Ascending aorta (tissue), 2 donors: ENCODE measurements at regions not wholly inside any gene's neighbourhood (a gene's known extent, or its start where the extent isn't known, plus 50 kb on each side); places are given as distances from the start of the nearest gene placed in this dataset.

Experiments used
- DNase-seq, 2 donors: peaks; one replicate each; pipeline ENCODE4 v3.0.0-alpha.2; 2019; ENCODE audit warnings: low spot score in 2 of 2
- H3K27ac ChIP-seq, 2 donors: fragments of 200-600 bp; sonication (generic); one replicate each; pipeline ENCODE4 v1.5.1; 2016 to 2017; ENCODE audit warnings: mild to moderate bottlenecking in 1 of 2
- H3K27me3 ChIP-seq: fragments of 200-600 bp; sonication (generic); one replicate; pipeline ENCODE4 v1.5.1; 2017
- H3K36me3 ChIP-seq, 2 donors: fragments of 200-600 bp; sonication (generic); one replicate each; pipeline ENCODE4 v1.5.1; 2016
- H3K4me1 ChIP-seq, 2 donors: fragments of 200-600 bp; sonication (generic); one replicate each; pipeline ENCODE4 v1.5.1; 2016 to 2017; ENCODE audit warnings: mild to moderate bottlenecking in 1 of 2
- H3K4me3 ChIP-seq, 2 donors: fragments of 200-600 bp; sonication (generic); one replicate each; pipeline ENCODE4 v1.5.1; 2016 to 2017; ENCODE audit warnings: mild to moderate bottlenecking in 1 of 2
- H3K9me3 ChIP-seq, 2 donors: fragments of 200-600 bp; sonication (generic); one replicate each; pipeline ENCODE4 v1.5.1; 2016
- intact Hi-C: fragments of 100-400 bp; cut with DNase I; formaldehyde crosslinking; loops from one replicate; pipeline ENCODE4 v1.15.1; 2023
- TF ChIP-seq, protein P1 (sequence below), 3 experiments: fragments of 200-600 bp in 2 of 3; fragments of 450-650 bp in 1 of 3; sonication (generic) in 2 of 3; IDR thresholded peaks; one replicate each; pipeline ENCODE4 v1.5.1; 2016 to 2019; ENCODE audit warnings: antibody characterized with exemption in 3 of 3, mild to moderate bottlenecking in 1 of 3, moderate library complexity in 1 of 3

DNA sequence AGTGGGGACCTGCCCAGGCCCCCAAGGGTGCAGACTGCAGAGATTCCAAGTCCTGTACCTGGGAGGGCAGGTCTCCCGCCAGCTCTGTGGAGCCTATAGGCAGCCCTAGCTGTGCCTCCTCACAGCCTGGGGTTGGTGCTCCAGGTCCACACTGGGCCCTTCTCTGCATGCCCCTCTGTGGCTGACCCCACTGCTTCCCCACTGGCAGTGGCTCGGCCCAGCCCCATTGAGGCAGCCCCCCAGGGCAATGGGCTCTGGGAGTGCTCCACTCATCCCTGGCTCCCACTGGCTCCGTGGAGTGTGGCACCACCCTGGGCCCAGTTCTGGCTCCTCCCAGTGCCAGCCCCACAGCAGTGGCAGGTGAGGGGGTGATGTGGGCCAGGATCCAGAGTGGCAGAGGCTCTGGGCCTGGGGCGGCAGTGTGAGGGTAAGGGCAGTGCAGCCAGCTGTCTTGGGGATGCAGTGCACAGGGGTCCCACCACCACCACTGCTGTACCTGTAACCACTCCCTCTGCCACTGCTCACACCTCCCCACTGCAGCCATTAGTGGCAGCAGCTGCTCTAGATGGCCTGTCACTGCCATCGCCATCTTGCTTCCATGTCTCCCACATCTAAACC lies 312.2 kb downstream of the GPM6A start:
- Histone ChIP-seq H3K9me3 (no peaks in the 10 kb centered on the region), H3K4me3 (no peak overlapping the region), H3K27me3 (no peaks in the 10 kb centered on the region), H3K4me1 (no peaks in the 10 kb centered on the region), H3K36me3 (no peaks in the 10 kb centered on the region), H3K27ac (no peak overlapping the region)
- DNase-seq: no peak
- intact Hi-C loops: no loop called here
- TF ChIP-seq, protein P1, sequence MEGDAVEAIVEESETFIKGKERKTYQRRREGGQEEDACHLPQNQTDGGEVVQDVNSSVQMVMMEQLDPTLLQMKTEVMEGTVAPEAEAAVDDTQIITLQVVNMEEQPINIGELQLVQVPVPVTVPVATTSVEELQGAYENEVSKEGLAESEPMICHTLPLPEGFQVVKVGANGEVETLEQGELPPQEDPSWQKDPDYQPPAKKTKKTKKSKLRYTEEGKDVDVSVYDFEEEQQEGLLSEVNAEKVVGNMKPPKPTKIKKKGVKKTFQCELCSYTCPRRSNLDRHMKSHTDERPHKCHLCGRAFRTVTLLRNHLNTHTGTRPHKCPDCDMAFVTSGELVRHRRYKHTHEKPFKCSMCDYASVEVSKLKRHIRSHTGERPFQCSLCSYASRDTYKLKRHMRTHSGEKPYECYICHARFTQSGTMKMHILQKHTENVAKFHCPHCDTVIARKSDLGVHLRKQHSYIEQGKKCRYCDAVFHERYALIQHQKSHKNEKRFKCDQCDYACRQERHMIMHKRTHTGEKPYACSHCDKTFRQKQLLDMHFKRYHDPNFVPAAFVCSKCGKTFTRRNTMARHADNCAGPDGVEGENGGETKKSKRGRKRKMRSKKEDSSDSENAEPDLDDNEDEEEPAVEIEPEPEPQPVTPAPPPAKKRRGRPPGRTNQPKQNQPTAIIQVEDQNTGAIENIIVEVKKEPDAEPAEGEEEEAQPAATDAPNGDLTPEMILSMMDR (IDR thresholded peaks at IDR 0.05): no peak

DNA sequence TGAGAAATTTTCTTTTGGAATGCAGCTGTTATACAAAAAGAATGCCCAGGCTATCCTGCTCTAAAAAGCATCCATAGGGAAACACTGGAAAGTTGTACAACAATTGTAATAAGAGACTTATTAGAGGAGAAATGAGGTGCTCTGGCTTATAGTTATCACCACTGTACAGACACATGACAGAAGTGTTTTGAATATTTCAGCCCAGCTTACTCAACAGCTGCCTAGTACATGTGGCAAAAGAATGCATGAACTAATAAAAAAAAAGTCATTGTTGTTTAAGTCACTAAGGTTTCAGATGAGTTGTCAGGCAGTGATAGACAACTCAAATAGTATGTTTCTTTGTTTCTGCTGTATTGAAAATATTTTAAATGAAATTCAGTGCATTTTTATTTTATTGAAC lies 307.7 kb downstream of the GPM6A start:
- intact Hi-C loops: no loop called here
- TF ChIP-seq, protein P1 (IDR thresholded peaks at IDR 0.05): no peak
- H3K27me3 ChIP-seq: no peaks in the 10 kb centered on the region

DNA sequence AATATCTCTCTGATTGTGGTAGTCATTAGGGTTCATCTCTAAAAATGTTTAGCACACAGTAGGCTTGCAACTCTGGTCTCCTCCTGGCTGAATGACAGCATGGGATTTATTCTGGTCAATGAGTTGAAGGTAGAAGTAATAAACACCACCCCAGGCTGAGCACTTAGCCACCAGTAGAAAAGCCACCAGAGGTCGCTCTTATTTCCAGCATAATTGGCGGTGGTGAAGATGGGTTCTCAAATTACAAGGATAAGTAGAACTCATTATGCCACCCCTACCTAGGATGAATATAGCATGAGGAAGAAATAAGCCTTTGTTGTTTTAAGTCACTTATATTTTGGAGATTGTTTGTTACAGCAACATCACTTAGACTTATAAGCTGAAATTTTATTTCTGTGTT lies 302.7 kb downstream of the GPM6A start:
- Histone ChIP-seq H3K9me3 (no peaks in the 10 kb centered on the region), H3K27me3 (no peaks in the 10 kb centered on the region), H3K27ac (no peak overlapping the region), H3K36me3 (no peaks in the 10 kb centered on the region), H3K4me3 (no peak overlapping the region), H3K4me1 (no peaks in the 10 kb centered on the region)
- intact Hi-C loops: no loop called here
- TF ChIP-seq, protein P1 (IDR thresholded peaks at IDR 0.05): no peak
- no peak for DNase-seq

More for the DNA sequence above, 307.7 kb downstream of the GPM6A start:
- DNase-seq: no peak
- Histone ChIP-seq H3K4me1 (no peaks in the 10 kb centered on the region), H3K36me3 (no peaks in the 10 kb centered on the region), H3K27ac (no peak overlapping the region), H3K4me3 (no peak overlapping the region), H3K9me3 (no peaks in the 10 kb centered on the region)

DNA sequence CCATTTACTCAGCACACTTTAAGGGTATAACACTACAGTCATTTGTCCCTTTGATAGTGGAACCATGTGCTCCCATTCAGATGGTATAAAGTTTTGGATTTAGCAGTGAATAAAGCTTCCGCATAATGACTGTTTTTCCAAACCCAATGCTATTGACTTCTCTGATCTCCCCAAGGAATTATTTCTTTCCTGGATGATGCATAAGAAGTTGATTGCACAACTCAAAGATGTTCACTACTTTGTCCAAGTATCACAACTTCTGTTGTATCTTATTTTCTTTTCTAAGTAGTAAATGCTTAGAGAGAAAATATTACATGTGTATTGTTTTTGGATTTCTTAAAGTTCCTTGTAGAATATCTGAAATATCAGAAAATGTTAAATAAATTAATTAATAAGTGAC lies 300.2 kb downstream of the GPM6A start:
- no peaks in the 10 kb centered on the region for H3K36me3 ChIP-seq
- no peak for DNase-seq
- no peak overlapping the region for H3K4me3 ChIP-seq
- no peak overlapping the region for H3K27ac ChIP-seq
- intact Hi-C loops: no loop called here
- no peaks in the 10 kb centered on the region for H3K4me1 ChIP-seq
- H3K27me3 ChIP-seq: no peaks in the 10 kb centered on the region
- TF ChIP-seq, protein P1 (IDR thresholded peaks at IDR 0.05): no peak
- no peaks in the 10 kb centered on the region for H3K9me3 ChIP-seq

DNA sequence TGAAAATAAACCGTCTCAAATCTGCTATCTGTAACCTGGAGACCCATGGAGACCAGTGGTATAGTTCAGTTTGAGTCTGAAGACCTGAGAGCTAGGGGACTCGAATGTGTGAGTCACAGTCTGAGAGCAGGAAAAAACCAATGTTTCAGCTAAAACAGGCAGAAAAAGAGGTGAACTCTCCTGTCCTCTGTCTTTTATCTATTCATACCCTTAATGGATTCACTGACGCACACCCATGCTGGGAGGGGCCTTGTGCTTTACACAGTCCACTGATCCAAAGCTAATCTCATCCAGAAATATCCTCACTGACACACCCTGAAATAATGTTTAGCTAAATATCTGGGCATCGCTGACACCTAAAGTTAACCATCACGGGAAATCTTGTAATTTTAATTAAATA lies 297.9 kb downstream of the GPM6A start:
- Histone ChIP-seq H3K4me1 (no peaks in the 10 kb centered on the region), H3K4me3 (no peak overlapping the region), H3K27ac (no peak overlapping the region), H3K27me3 (no peaks in the 10 kb centered on the region), H3K9me3 (no peaks in the 10 kb centered on the region), H3K36me3 (no peaks in the 10 kb centered on the region)
- intact Hi-C loops: no loop called here
- TF ChIP-seq, protein P1 (IDR thresholded peaks at IDR 0.05): no peak
- no peak for DNase-seq

DNA sequence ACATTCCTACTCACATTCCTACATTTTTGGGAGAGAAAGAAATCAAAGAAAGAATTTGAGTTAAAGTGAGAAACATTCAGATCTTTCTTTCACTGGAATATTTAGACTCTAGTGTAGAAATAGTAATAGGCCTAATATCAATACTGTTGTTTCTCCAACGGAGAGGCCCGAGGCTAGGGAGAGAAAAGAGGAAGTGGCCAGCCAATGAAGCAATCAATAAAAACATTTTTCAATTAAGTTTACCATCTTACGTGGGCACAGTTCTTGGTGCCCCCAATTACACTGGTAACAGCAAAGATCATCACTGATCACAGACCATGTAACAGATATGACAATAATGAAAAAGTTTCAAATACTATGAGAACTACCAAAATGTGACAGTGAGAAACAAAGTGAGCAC lies 281.4 kb downstream of the GPM6A start:
- Histone ChIP-seq H3K27me3 (no peaks in the 10 kb centered on the region), H3K9me3 (no peaks in the 10 kb centered on the region), H3K36me3 (no peaks in the 10 kb centered on the region), H3K4me1 (no peaks in the 10 kb centered on the region), H3K27ac (no peak overlapping the region), H3K4me3 (no peak overlapping the region)
- intact Hi-C loops: no loop called here
- DNase-seq: no peak
- TF ChIP-seq, protein P1 (IDR thresholded peaks at IDR 0.05): no peak
